Esophagus muscularis mucosa (tissue), 4 donors: ENCODE measurements at regions not wholly inside any gene's neighbourhood (a gene's known extent, or its start where the extent isn't known, plus 50 kb on each side); places are given as distances from the start of the nearest gene placed in this dataset.

Experiments used
- DNase-seq: peaks from one replicate; pipeline ENCODE4 v3.0.0-alpha.2; 2017; ENCODE audit errors: extremely low spot score
- H3K27ac ChIP-seq, 4 donors: fragments of 200-600 bp; sonication (generic); replicated peaks in 1 of 4; 1 replicate in 3 of 4; 2 replicates in 1 of 4; pipeline ENCODE4 v1.5.1; 2016 to 2019; ENCODE audit warnings: mild to moderate bottlenecking in 1 of 4
- H3K27me3 ChIP-seq, 4 donors: fragments of 200-600 bp; sonication (generic); one replicate each; pipeline versions ENCODE4 v1.5.1 to v1.6.0; 2016 to 2019
- H3K36me3 ChIP-seq, 4 donors: fragments of 200-600 bp; sonication (generic); one replicate each; pipeline ENCODE4 v1.5.1; 2016 to 2019
- H3K4me1 ChIP-seq, 4 donors: fragments of 200-600 bp; sonication (generic); one replicate each; pipeline ENCODE4 v1.5.1; 2016 to 2019
- H3K4me3 ChIP-seq, 4 donors: fragments of 200-600 bp; sonication (generic); 1 replicate in 2 of 4; 2 replicates in 2 of 4; pipeline ENCODE4 v1.5.1; 2016 to 2019; ENCODE audit warnings: mild to moderate bottlenecking in 4 of 4, moderate library complexity in 1 of 4
- H3K9me3 ChIP-seq, 4 donors: fragments of 200-600 bp; sonication (generic); 1 replicate in 3 of 4; 2 replicates in 1 of 4; pipeline ENCODE4 v1.5.1; 2016 to 2019
- EP300 ChIP-seq: sonication (generic); formaldehyde crosslinking; IDR thresholded peaks from one replicate; pipeline ENCODE4 v1.6.1; 2017; ENCODE audit warnings: antibody characterized with exemption
- POLR2A ChIP-seq: fragments of 450-650 bp; IDR thresholded peaks from one replicate; pipeline ENCODE4 v1.6.1; 2017; ENCODE audit warnings: antibody characterized with exemption, moderate library complexity, mild to moderate bottlenecking, low read depth
- POLR2AphosphoS5 ChIP-seq, 2 donors: sonication (generic); formaldehyde crosslinking; IDR thresholded peaks; one replicate each; pipeline ENCODE4 v1.6.1; 2017; ENCODE audit warnings: antibody characterized with exemption in 2 of 2
- WGBS: methylation state at CpG from one replicate; pipeline ENCODE4 v1.1.5; 2018; 5-methylcytosine and 5-hydroxymethylcytosine counted together
- intact Hi-C: fragments of 100-400 bp; cut with DNase I; formaldehyde crosslinking; loops from one replicate; pipeline ENCODE4 v1.15.1; 2023
- TF ChIP-seq, protein P1 (sequence below), 3 experiments: fragments of 200-600 bp in 2 of 3; fragments of 450-650 bp in 1 of 3; sonication (generic) in 2 of 3; IDR thresholded peaks; one replicate each; pipeline ENCODE4 v1.5.1; 2017 to 2019; ENCODE audit warnings: antibody characterized with exemption in 3 of 3, mild to moderate bottlenecking in 2 of 3, moderate library complexity in 1 of 3

DNA sequence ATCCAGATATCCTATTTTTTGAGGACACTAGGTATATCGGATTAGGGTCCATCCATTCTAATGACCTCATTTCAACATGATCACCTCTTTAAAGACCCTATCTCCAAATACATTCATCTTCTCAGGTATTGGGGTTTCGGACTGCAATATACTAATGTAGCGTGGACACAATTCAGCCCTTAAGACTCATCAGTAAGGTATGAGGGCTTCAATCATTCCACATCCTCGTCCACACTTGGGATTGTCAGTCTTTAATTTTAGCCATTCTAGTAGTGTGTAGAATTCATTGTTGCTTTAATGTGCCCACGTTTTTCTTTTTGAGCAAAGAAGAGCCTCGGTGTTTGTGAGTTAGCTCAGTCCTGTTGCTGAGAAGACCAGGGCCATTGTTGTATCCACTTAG, 177.0 kb upstream of the TBX3 start:
- peaks cover 0 to 7% (median 0%) of the 10 kb centered on the region in 4 donors for H3K4me1 ChIP-seq
- WGBS = 91% methylated on average over 6 of the region's 6 CpGs
- no peak overlapping the region for H3K4me3 ChIP-seq
- H3K27ac ChIP-seq = no peak overlapping the region
- H3K9me3 ChIP-seq = peaks cover 0 to 11% (median 0%) of the 10 kb centered on the region in 4 donors
- H3K36me3 ChIP-seq = no peaks in the 10 kb centered on the region
- DNase-seq = no peak
- intact Hi-C loops = no loop called here
- H3K27me3 ChIP-seq = no peaks in the 10 kb centered on the region
- TF ChIP-seq EP300 = no peak
- TF ChIP-seq POLR2A = no peak
- no peak for TF ChIP-seq POLR2AphosphoS5 (IDR thresholded peaks at IDR 0.05)
- TF ChIP-seq, protein P1, sequence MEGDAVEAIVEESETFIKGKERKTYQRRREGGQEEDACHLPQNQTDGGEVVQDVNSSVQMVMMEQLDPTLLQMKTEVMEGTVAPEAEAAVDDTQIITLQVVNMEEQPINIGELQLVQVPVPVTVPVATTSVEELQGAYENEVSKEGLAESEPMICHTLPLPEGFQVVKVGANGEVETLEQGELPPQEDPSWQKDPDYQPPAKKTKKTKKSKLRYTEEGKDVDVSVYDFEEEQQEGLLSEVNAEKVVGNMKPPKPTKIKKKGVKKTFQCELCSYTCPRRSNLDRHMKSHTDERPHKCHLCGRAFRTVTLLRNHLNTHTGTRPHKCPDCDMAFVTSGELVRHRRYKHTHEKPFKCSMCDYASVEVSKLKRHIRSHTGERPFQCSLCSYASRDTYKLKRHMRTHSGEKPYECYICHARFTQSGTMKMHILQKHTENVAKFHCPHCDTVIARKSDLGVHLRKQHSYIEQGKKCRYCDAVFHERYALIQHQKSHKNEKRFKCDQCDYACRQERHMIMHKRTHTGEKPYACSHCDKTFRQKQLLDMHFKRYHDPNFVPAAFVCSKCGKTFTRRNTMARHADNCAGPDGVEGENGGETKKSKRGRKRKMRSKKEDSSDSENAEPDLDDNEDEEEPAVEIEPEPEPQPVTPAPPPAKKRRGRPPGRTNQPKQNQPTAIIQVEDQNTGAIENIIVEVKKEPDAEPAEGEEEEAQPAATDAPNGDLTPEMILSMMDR (IDR thresholded peaks at IDR 0.05) = no peak

- 80% methylated on average over 7 of the region's 7 CpGs for WGBS
- peaks cover 0 to 11% (median 0%) of the 10 kb centered on the region in 4 donors for H3K9me3 ChIP-seq
- H3K36me3 ChIP-seq = no peaks in the 10 kb centered on the region
- intact Hi-C loops = no loop called here
- no peaks in the 10 kb centered on the region for H3K27me3 ChIP-seq
- H3K4me1 ChIP-seq = no peaks in the 10 kb centered on the region
- no peak overlapping the region for H3K27ac ChIP-seq
- no peak for TF ChIP-seq POLR2AphosphoS5 (IDR thresholded peaks at IDR 0.05)
- TF ChIP-seq, protein P1 (IDR thresholded peaks at IDR 0.05) = no peak
- TF ChIP-seq EP300 = no peak
- no peak for TF ChIP-seq POLR2A
- DNase-seq = no peak
- H3K4me3 ChIP-seq = no peak overlapping the region
These were observed 174.6 kb upstream of the TBX3 start for GRCh38 chr12:114858388-114859146.

DNA sequence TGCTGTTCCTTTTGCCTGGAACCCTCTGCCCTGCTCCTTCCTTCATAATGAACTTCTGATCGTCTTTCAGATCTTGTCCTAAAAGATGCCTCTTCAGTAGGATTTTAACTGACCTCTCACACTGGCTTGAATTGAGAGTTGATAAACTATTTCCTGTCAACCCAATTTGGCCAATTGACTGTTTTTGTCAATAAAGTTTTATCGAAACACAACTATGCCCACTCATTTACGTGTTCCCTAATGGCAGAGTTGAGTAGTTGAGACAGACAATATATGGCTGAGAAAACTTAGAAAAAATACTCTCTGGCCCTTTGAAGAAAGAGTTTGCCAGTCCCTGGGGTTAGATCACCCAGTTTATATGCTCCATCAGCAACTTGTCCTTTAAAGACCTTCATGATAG, 171.7 kb upstream of the TBX3 start:
- H3K9me3 ChIP-seq = peaks cover 0 to 4% (median 0%) of the 10 kb centered on the region in 4 donors
- no peaks in the 10 kb centered on the region for H3K4me1 ChIP-seq
- WGBS = 96% methylated on average over 3 of the region's 3 CpGs
- intact Hi-C loops = no loop called here
- TF ChIP-seq, protein P1 (IDR thresholded peaks at IDR 0.05) = no peak
- no peak for TF ChIP-seq POLR2A
- TF ChIP-seq POLR2AphosphoS5 (IDR thresholded peaks at IDR 0.05) = no peak
- no peak for TF ChIP-seq EP300
- H3K36me3 ChIP-seq = no peaks in the 10 kb centered on the region
- no peak for DNase-seq
- H3K27ac ChIP-seq = no peak overlapping the region
- no peaks in the 10 kb centered on the region for H3K27me3 ChIP-seq
- no peak overlapping the region for H3K4me3 ChIP-seq

- Histone ChIP-seq H3K27ac (no peak overlapping the region), H3K4me1 (no peaks in the 10 kb centered on the region), H3K36me3 (no peaks in the 10 kb centered on the region), H3K4me3 (no peak overlapping the region), H3K9me3 (no peaks in the 10 kb centered on the region), H3K27me3 (no peaks in the 10 kb centered on the region)
- 67% methylated on average over 10 of the region's 10 CpGs for whole genome bisulfite sequencing
- TF ChIP-seq EP300 (no peak), POLR2A (no peak), POLR2AphosphoS5 (IDR thresholded peaks at IDR 0.05) (no peak)
- TF ChIP-seq, protein P1 (IDR thresholded peaks at IDR 0.05) = no peak
- no peak for DNase-seq
- intact Hi-C loops = no loop called here
These were observed 169.1 kb upstream of the TBX3 start for GRCh38 chr12:114852976-114853529.
